Skeletal muscle tissue (tissue), 3 donors: ENCODE measurements at regions not wholly inside any gene's neighbourhood (a gene's known extent, or its start where the extent isn't known, plus 50 kb on each side); places are given as distances from the start of the nearest gene placed in this dataset.

ENCODE experiments used
- H3K27ac ChIP-seq: one replicate; pipeline ENCODE4 v1.7.0; 2013; ENCODE audit warnings: mild to moderate bottlenecking, low read depth, low read length, inconsistent platforms
- H3K27me3 ChIP-seq, 3 donors: one replicate each; pipeline ENCODE4 v1.7.0; 2013; ENCODE audit warnings: low read length in 3 of 3; ENCODE audit not compliant: control insufficient read depth in 3 of 3, insufficient read depth in 3 of 3
- H3K36me3 ChIP-seq, 3 donors: one replicate each; pipeline ENCODE4 v1.7.0; 2013; ENCODE audit warnings: low read length in 3 of 3; ENCODE audit not compliant: control insufficient read depth in 3 of 3, insufficient read depth in 3 of 3
- H3K4me1 ChIP-seq, 3 donors: one replicate each; pipeline ENCODE4 v1.7.0; 2013; ENCODE audit warnings: low read length in 3 of 3, mild to moderate bottlenecking in 3 of 3; ENCODE audit not compliant: control insufficient read depth in 3 of 3, insufficient read depth in 3 of 3
- H3K4me3 ChIP-seq, 3 donors: one replicate each; pipeline ENCODE4 v1.7.0; 2013; ENCODE audit warnings: low read length in 3 of 3
- H3K9ac ChIP-seq, 3 donors: one replicate each; pipeline ENCODE4 v1.7.0; 2013; ENCODE audit warnings: low read length in 3 of 3, mild to moderate bottlenecking in 3 of 3, moderate library complexity in 2 of 3, low read depth in 1 of 3
- H3K9me3 ChIP-seq, 3 donors: one replicate each; pipeline ENCODE4 v1.7.0; 2013; ENCODE audit warnings: low read length in 3 of 3; ENCODE audit not compliant: control insufficient read depth in 3 of 3
- donor health status: Osteomylitis.

DNA sequence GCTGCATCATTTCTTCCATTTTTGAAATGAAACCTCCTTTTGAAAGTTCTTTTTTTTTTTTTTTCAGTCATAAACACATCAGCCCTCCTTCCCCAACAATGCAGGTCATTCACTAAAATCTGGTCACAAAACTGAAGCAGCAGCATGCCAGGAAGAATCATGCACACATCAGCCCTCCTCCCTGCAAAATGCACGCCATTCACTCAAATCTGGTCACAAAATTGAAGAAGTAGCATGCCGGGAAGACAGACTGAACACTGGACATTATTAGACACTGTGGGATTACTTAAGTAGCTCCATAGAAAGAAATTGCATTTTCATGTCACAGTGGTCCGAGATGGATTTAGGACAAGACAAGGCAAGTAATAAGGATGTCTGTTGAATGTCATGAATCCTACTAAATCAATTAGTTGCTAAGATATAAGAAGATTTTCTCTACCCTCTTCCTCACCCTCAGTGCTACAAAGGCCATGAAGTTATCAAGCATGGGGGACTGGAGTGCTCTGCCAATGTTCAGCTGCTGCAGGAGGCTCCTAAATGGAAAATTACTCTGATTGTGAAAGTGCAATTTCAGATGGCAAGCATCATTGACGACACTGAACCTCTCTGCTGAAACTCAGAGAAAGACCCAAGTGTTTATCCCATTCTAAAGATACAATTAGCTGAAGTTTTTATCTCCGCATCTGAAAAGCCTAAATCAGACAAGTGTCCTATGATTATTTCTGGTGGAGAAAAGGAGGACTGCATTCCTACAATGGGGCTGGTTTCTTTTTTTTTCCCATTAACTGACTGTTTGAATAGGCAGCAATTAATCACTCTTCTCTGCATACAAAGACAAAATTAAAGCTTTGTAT is 913.2 kb downstream of the DIAPH3 start:
- Histone ChIP-seq H3K9ac (no peak overlapping the region), H3K4me1 (no peaks in the 10 kb centered on the region), H3K4me3 (no peak overlapping the region), H3K9me3 (no peaks in the 10 kb centered on the region), H3K36me3 (no peaks in the 10 kb centered on the region), H3K27ac (no peak overlapping the region), H3K27me3 (no peaks in the 10 kb centered on the region)

DNA sequence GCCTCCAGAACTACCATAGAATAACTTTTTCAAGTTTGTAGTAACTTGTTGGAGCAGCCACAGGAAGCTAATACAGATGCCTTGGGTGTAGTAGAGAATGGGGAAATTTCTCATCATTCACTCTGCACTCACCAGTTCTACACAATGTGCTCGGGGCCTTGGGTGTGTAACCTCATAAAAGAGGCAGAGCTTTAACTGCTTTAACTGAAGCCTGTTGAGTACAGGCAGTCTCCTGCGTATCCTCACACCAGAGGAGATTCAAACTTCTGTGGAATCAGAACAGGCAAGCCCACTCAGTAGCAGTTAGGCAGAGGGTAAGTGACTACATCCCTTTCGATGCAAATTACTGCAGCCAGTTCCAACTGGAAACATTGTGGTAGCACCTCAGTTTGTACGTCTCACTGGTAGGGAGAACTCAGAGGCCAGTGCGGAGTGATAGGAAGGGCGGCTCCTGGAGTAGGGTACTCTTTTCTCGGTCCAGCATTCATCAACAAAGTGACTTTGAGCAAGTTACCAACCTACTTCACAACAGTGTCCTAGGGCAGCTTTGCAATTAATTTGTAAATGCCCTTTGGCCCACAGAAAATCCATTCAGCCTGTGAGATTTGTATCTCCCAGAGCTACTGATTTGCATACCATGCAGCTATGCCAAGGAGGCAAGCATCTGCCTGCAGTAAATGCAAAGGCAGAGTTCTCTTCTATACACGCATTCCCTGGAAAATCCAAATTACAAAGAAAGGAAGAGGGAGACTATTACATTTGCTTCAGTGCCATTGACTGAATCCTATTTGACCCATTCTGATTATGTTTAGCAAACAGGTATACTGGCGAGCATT is 904.3 kb downstream of the DIAPH3 start:
- Histone ChIP-seq H3K9ac (no peak overlapping the region), H3K4me1 (no peaks in the 10 kb centered on the region), H3K27me3 (no peaks in the 10 kb centered on the region), H3K4me3 (no peak overlapping the region), H3K27ac (no peak overlapping the region), H3K36me3 (no peaks in the 10 kb centered on the region), H3K9me3 (no peaks in the 10 kb centered on the region)

DNA sequence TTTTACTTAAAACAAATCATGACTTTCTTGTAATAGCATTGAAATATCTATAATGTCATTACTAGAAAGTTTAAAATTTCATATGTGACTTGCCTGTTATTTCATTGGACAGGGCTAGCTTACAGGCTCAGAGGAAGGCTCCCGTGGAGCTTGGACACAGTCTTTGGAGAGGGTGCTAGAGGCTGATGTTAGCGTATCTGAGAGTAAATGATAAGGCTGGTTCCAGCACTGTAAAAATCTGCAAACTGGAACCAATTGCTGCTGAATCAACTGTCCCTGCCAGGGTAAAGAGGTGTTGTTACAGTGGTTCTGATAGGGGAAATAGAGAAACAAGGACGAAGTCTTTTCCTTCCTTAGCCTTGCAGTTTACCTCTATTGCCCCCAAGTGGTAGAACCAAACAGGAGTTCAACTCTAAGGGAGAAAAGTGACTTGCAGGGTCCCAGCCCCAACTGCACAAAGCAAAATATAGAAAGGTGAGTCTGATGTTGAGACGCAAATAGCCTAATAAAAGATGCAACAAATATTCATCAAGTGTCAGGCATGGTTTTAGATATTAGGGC is 901.7 kb downstream of the DIAPH3 start:
- Histone ChIP-seq H3K27me3 (no peaks in the 10 kb centered on the region), H3K36me3 (no peaks in the 10 kb centered on the region), H3K9me3 (no peaks in the 10 kb centered on the region), H3K9ac (no peak overlapping the region), H3K4me1 (no peaks in the 10 kb centered on the region), H3K4me3 (no peak overlapping the region), H3K27ac (no peak overlapping the region)

DNA sequence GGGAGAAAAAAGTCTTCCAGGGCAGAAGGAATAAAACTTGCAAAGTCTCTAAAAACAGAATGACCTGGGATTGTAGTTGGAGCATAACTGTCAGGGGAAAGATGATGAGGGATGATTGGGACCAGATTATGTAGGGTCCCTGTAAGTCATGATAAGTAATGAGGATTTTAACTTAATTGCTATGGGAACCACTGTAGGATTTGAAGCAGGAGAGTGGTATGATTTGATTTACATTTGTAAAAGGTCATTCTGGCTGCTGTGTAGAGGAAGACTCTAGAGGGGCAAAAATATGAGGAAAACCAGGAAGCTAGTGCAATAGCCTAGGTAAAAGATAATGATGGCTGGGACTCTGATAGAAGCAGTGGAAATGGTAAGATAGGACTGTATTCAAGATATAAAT is 900.2 kb downstream of the DIAPH3 start:
- no peak overlapping the region for H3K9ac ChIP-seq
- H3K27me3 ChIP-seq: no peaks in the 10 kb centered on the region
- H3K27ac ChIP-seq: no peak overlapping the region
- H3K36me3 ChIP-seq: no peaks in the 10 kb centered on the region
- H3K9me3 ChIP-seq: no peaks in the 10 kb centered on the region
- no peaks in the 10 kb centered on the region for H3K4me1 ChIP-seq
- no peak overlapping the region for H3K4me3 ChIP-seq

DNA sequence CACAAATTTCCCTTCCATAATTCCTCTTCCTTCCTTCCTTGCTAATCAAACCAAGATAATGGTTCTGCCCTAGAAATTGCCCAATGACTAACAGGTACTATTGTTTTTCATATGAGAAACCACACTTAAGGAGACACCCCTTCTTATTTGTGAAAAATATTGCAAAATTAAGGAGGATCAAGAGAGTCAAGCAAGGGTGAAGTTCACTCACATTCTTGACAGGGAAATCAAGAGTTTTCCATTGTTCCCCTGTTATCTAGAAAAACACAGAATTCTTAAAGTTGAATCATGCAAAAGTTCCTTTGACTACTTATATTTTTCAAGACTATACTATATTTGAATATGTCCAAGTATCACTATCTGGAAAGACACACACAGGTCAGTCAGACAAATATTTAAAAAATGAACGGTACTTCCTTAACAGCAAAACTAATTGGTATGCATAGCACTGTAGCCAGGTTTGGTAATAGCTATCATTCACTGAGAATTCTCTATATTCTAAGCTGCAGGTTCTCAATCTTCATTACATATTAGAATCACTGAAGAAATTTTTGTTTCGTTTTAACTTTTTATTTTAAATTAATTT is 897.2 kb downstream of the DIAPH3 start:
- Histone ChIP-seq H3K9ac (no peak overlapping the region), H3K36me3 (no peaks in the 10 kb centered on the region), H3K4me3 (no peak overlapping the region), H3K27ac (no peak overlapping the region), H3K4me1 (no peaks in the 10 kb centered on the region), H3K9me3 (no peaks in the 10 kb centered on the region), H3K27me3 (no peaks in the 10 kb centered on the region)

DNA sequence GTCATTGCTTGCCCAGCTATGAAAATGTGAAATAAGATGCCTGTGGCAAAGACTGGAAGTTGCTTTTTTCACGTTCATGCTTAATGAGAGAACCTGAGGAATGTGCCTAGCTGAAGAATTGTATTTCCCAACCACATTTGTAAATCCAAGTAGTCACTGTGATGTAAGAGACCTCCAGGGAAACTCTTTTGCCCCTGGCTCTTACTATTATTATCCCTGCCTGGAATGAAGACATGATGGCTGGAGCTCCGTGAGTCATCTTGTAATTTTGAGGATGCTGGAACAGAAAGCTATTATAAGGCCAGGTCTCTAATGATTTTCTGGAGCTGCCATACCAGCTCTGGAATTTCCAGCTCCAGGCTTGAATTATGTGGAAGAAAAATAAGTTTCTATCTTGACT is 894.3 kb downstream of the DIAPH3 start:
- H3K27me3 ChIP-seq: no peaks in the 10 kb centered on the region
- no peak overlapping the region for H3K4me3 ChIP-seq

DNA sequence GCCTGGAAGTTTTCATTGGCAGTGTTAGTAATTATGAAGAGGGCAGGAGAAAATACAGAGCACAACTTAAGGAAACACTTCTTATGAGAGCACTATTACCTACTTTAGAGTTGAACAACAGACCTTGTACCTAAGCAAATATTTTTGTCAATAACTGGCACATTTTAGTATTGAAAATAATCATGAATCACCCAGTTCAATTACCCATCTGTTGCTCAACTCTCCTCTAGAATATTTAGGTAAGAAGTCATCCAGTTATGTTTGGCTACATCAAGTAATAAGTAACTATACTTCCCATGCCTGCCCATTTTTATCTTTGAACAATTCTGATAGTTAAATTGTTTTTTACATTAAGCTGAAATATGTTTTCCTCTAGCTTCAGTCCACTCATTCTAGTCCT is 893.4 kb downstream of the DIAPH3 start:
- no peaks in the 10 kb centered on the region for H3K4me1 ChIP-seq
- H3K9ac ChIP-seq: no peak overlapping the region
- H3K4me3 ChIP-seq: no peak overlapping the region
- H3K27ac ChIP-seq: no peak overlapping the region
- no peaks in the 10 kb centered on the region for H3K9me3 ChIP-seq
- no peaks in the 10 kb centered on the region for H3K27me3 ChIP-seq
- no peaks in the 10 kb centered on the region for H3K36me3 ChIP-seq

More for the DNA sequence above, 894.3 kb downstream of the DIAPH3 start:
- Histone ChIP-seq H3K4me1 (no peaks in the 10 kb centered on the region), H3K36me3 (no peaks in the 10 kb centered on the region), H3K27ac (no peak overlapping the region), H3K9me3 (no peaks in the 10 kb centered on the region), H3K9ac (no peak overlapping the region)

DNA sequence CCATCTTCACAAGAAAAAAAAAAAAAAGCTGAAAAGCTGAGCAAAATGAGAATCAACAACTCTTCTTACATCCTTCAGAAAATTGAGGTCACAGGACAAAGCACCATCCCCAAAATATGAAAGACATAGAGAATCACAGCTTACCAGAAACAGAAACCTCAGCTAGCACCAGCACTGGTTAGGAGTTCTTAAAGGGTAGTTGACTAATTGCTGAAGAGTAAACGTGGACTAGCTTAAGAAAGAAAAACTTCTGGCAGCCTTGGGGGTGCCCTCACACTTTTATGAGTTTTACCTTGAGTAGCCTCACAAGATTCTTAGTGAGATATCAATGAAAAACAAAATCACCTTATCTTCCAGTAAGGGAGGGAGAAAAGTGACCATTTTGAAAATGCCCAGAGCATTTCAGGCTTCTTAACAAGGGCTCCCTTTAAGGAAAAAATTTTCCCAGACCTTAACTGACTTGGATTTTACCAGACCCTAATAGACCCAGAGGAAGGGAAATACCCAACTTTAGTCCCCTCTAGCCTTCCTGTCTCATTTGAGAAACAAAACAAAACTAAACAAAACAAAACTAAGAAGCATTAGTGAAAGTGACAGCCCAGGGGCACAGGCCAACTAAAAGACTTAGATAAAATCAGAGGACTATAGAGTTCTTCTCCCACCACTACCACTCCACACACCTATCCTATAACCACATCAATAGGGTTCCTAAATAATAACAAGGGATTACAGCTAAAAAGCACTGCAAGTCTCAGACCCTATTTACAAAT is 888.6 kb downstream of the DIAPH3 start:
- no peak overlapping the region for H3K4me3 ChIP-seq
- no peak overlapping the region for H3K27ac ChIP-seq
- H3K9me3 ChIP-seq: no peaks in the 10 kb centered on the region
- H3K36me3 ChIP-seq: no peaks in the 10 kb centered on the region
- H3K9ac ChIP-seq: no peak overlapping the region
- H3K4me1 ChIP-seq: no peaks in the 10 kb centered on the region
- H3K27me3 ChIP-seq: peaks cover 0 to 4% (median 0%) of the 10 kb centered on the region in 3 donors

DNA sequence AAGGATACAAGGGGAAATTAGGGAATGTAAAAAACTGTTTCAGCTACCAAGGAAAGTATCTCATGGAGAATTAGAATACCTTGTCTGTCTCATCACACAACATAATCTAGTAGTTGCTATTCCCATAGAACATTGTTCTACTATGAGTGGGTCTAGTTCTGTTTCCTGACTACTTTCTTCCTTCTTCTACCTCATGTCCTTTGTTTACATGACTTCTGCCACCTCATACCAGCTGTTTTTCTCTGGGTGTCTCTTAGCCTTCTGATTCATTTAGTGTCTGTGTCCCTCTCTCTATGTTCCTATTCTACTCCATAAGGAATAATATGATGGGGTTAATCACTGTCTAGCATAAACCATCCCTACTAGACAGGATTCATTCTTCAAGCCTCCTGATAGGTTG is 887.3 kb downstream of the DIAPH3 start:
- Histone ChIP-seq H3K36me3 (no peaks in the 10 kb centered on the region), H3K27me3 (peaks cover 0 to 4% (median 0%) of the 10 kb centered on the region in 3 donors), H3K9ac (no peak overlapping the region), H3K4me3 (no peak overlapping the region), H3K4me1 (no peaks in the 10 kb centered on the region), H3K9me3 (no peaks in the 10 kb centered on the region), H3K27ac (no peak overlapping the region)
